CD4-positive, alpha-beta T cell treated with Interferon alpha-2 for 1 hour (primary cell): ENCODE measurements at regions not wholly inside any gene's neighbourhood (a gene's known extent, or its start where the extent isn't known, plus 50 kb on each side); places are given as distances from the start of the nearest gene placed in this dataset.
"Not testable (repeated sequence)": the region's sequence is repeated elsewhere in the genome, so short reads cannot be mapped to it uniquely, and the experiment has no call there.

Source experiments
- DNase-seq, 2 donors: peaks; one replicate each; pipeline ENCODE4 v3.0.0-alpha.2; 2020 to 2022

GRCh38 chr13:44652168-44652567, 76.0 kb upstream of the TSC22D1 start:
- no peak for DNase-seq

- DNase-seq, result no peak
These were observed 75.6 kb upstream of the TSC22D1 start for GRCh38 chr13:44651724-44652123.

- DNase-seq, result no peak
These were observed 75.1 kb upstream of the TSC22D1 start for GRCh38 chr13:44651209-44651608.

- no peak for DNase-seq
These were observed 73.7 kb upstream of the TSC22D1 start for GRCh38 chr13:44649834-44650233.

GRCh38 chr13:44649104-44649428, 72.9 kb upstream of the TSC22D1 start:
- DNase-seq, result no peak

- peak in 1 of 2 donors; percentile 5 for DNase-seq
These were observed 72.4 kb upstream of the TSC22D1 start for GRCh38 chr13:44648392-44649103.

GRCh38 chr13:44647560-44647959, 71.4 kb upstream of the TSC22D1 start:
- DNase-seq, result not testable (repeated sequence)

GRCh38 chr13:44646044-44646443, 69.9 kb upstream of the TSC22D1 start:
- no peak for DNase-seq

GRCh38 chr13:44643256-44643655, 67.1 kb upstream of the TSC22D1 start:
- no peak for DNase-seq

GRCh38 chr13:44637581-44637980, 61.5 kb upstream of the TSC22D1 start:
- DNase-seq, result no peak

GRCh38 chr13:44629465-44630183, 53.5 kb upstream of the TSC22D1 start:
- no peak for DNase-seq

- DNase-seq, result not testable (repeated sequence)
These were observed 52.7 kb upstream of the TSC22D1 start for GRCh38 chr13:44628826-44629225.

- no peak for DNase-seq
These were observed 51.3 kb upstream of the TSC22D1 start for GRCh38 chr13:44627441-44627840.

- no peak for DNase-seq
These were observed 50.0 kb upstream of the TSC22D1 start for GRCh38 chr13:44626176-44626575.
